ENCODE measurements at regions not wholly inside any gene's neighbourhood (a gene's known extent, or its start where the extent isn't known, plus 50 kb on each side); places are given as distances from the start of the nearest gene placed in this dataset.

GRCh38 chr10:20726381-20726780, 170.7 kb downstream of the NEBL start:
- ATAC-seq, result no peak
- Mint-ChIP-seq H3K4me1 (ENCODE audit: low read depth) (no peaks in the 10 kb centered on the region), H3K4me3 (no peak overlapping the region), H3K36me3 (ENCODE audit: low read depth) (no peaks in the 10 kb centered on the region), H3K27me3 (ENCODE audit: low read depth) (no peaks in the 10 kb centered on the region), H3K27ac (no peak overlapping the region), H3K9me3 (ENCODE audit: insufficient read depth) (peaks cover 16% of the 10 kb centered on the region)
- ChIA-PET CTCF (interaction anchor here (0.6 to 0.8 kb wide), 2 partner anchors 11 to 58 kb away, joined by 3 read pairs; no protein-coding TSS in a partner anchor), POLR2A (no interaction called here)
- no peak for DNase-seq

- DNase-seq, result no peak
- no peak overlapping the region for H3K27ac Mint-ChIP-seq
- CTCF ChIA-PET, result interaction anchor here (1.0 kb wide), 1 partner anchor 11 kb away, joined by 3 read pairs; no protein-coding TSS in a partner anchor
- no peaks in the 10 kb centered on the region for H3K27me3 Mint-ChIP-seq (ENCODE audit: low read depth)
- no peak for ATAC-seq
- H3K4me3 Mint-ChIP-seq, result no peak overlapping the region
- no peaks in the 10 kb centered on the region for H3K9me3 Mint-ChIP-seq (ENCODE audit: insufficient read depth)
- no peaks in the 10 kb centered on the region for H3K36me3 Mint-ChIP-seq (ENCODE audit: low read depth)
- POLR2A ChIA-PET, result no interaction called here
- H3K4me1 Mint-ChIP-seq (ENCODE audit: low read depth), result no peaks in the 10 kb centered on the region
These were observed 182.1 kb downstream of the NEBL start for GRCh38 chr10:20714979-20715378.

- no peak for ATAC-seq
- ChIA-PET POLR2A (no interaction called here), CTCF (interaction anchor here (1.0 kb wide), 1 partner anchor 12 kb away, joined by 3 read pairs; no protein-coding TSS in a partner anchor)
- Mint-ChIP-seq H3K27me3 (ENCODE audit: low read depth) (no peaks in the 10 kb centered on the region), H3K36me3 (ENCODE audit: low read depth) (no peaks in the 10 kb centered on the region), H3K4me1 (ENCODE audit: low read depth) (no peaks in the 10 kb centered on the region), H3K4me3 (no peak overlapping the region), H3K9me3 (ENCODE audit: insufficient read depth) (no peaks in the 10 kb centered on the region), H3K27ac (no peak overlapping the region)
- DNase-seq, result no peak
These were observed 182.6 kb downstream of the NEBL start for GRCh38 chr10:20714518-20714917.

- ChIA-PET POLR2A (no interaction called here), CTCF (no interaction called here)
- no peak for DNase-seq
- ATAC-seq, result no peak
- Mint-ChIP-seq H3K4me3 (no peak overlapping the region), H3K27ac (no peak overlapping the region), H3K4me1 (ENCODE audit: low read depth) (no peaks in the 10 kb centered on the region), H3K9me3 (ENCODE audit: insufficient read depth) (no peaks in the 10 kb centered on the region), H3K27me3 (ENCODE audit: low read depth) (no peaks in the 10 kb centered on the region), H3K36me3 (ENCODE audit: low read depth) (no peaks in the 10 kb centered on the region)
These were observed 183.7 kb downstream of the NEBL start for GRCh38 chr10:20713420-20713819.

- ATAC-seq (no peak), DNase-seq (no peak)
- Mint-ChIP-seq H3K27me3 (ENCODE audit: low read depth) (no peaks in the 10 kb centered on the region), H3K4me1 (ENCODE audit: low read depth) (no peaks in the 10 kb centered on the region), H3K27ac (no peak overlapping the region), H3K36me3 (ENCODE audit: low read depth) (no peaks in the 10 kb centered on the region), H3K9me3 (ENCODE audit: insufficient read depth) (peaks cover 1% of the 10 kb centered on the region), H3K4me3 (no peak overlapping the region)
- ChIA-PET CTCF (no interaction called here), POLR2A (no interaction called here)
These were observed 184.3 kb downstream of the NEBL start for GRCh38 chr10:20712774-20713173.

- Mint-ChIP-seq H3K27ac (no peak overlapping the region), H3K27me3 (ENCODE audit: low read depth) (no peaks in the 10 kb centered on the region), H3K9me3 (ENCODE audit: insufficient read depth) (peaks cover 6% of the 10 kb centered on the region), H3K4me1 (ENCODE audit: low read depth) (no peaks in the 10 kb centered on the region), H3K4me3 (no peak overlapping the region), H3K36me3 (ENCODE audit: low read depth) (no peaks in the 10 kb centered on the region)
- CTCF ChIA-PET, result no interaction called here
- DNase-seq (no peak), ATAC-seq (no peak)
- POLR2A ChIA-PET, result no interaction called here
These were observed 187.4 kb downstream of the NEBL start for GRCh38 chr10:20709708-20710107.

GRCh38 chr10:20708305-20708704, 188.8 kb downstream of the NEBL start:
- CTCF ChIA-PET, result no interaction called here
- H3K27ac Mint-ChIP-seq, result no peak overlapping the region
- POLR2A ChIA-PET, result no interaction called here
- DNase-seq (no peak), ATAC-seq (no peak)
- H3K4me1 Mint-ChIP-seq (ENCODE audit: low read depth), result no peaks in the 10 kb centered on the region
- H3K36me3 Mint-ChIP-seq (ENCODE audit: low read depth), result no peaks in the 10 kb centered on the region
- H3K4me3 Mint-ChIP-seq, result no peak overlapping the region
- peaks cover 10% of the 10 kb centered on the region for H3K9me3 Mint-ChIP-seq (ENCODE audit: insufficient read depth)
- no peaks in the 10 kb centered on the region for H3K27me3 Mint-ChIP-seq (ENCODE audit: low read depth)

GRCh38 chr10:20707251-20707650, 189.9 kb downstream of the NEBL start:
- peaks cover 10% of the 10 kb centered on the region for H3K9me3 Mint-ChIP-seq (ENCODE audit: insufficient read depth)
- ATAC-seq (no peak), DNase-seq (no peak)
- ChIA-PET POLR2A (no interaction called here), CTCF (no interaction called here)
- H3K4me1 Mint-ChIP-seq (ENCODE audit: low read depth), result no peaks in the 10 kb centered on the region
- H3K36me3 Mint-ChIP-seq (ENCODE audit: low read depth), result no peaks in the 10 kb centered on the region
- no peaks in the 10 kb centered on the region for H3K27me3 Mint-ChIP-seq (ENCODE audit: low read depth)
- no peak overlapping the region for H3K27ac Mint-ChIP-seq
- no peak overlapping the region for H3K4me3 Mint-ChIP-seq

- H3K4me1 Mint-ChIP-seq (ENCODE audit: low read depth), result no peaks in the 10 kb centered on the region
- DNase-seq (no peak), ATAC-seq (no peak)
- ChIA-PET CTCF (no interaction called here), POLR2A (no interaction called here)
- peaks cover 4% of the 10 kb centered on the region for H3K9me3 Mint-ChIP-seq (ENCODE audit: insufficient read depth)
- no peak overlapping the region for H3K27ac Mint-ChIP-seq
- no peaks in the 10 kb centered on the region for H3K27me3 Mint-ChIP-seq (ENCODE audit: low read depth)
- H3K4me3 Mint-ChIP-seq, result no peak overlapping the region
- no peaks in the 10 kb centered on the region for H3K36me3 Mint-ChIP-seq (ENCODE audit: low read depth)
These were observed 198.3 kb downstream of the NEBL start for GRCh38 chr10:20698837-20699236.

GRCh38 chr10:20694296-20694695, 202.8 kb downstream of the NEBL start:
- DNase-seq (no peak), ATAC-seq (no peak)
- ChIA-PET CTCF (no interaction called here), POLR2A (no interaction called here)
- Mint-ChIP-seq H3K4me3 (no peak overlapping the region), H3K4me1 (ENCODE audit: low read depth) (no peaks in the 10 kb centered on the region), H3K9me3 (ENCODE audit: insufficient read depth) (no peaks in the 10 kb centered on the region), H3K27me3 (ENCODE audit: low read depth) (no peaks in the 10 kb centered on the region), H3K27ac (no peak overlapping the region), H3K36me3 (ENCODE audit: low read depth) (no peaks in the 10 kb centered on the region)

- ChIA-PET POLR2A (no interaction called here), CTCF (no interaction called here)
- H3K4me3 Mint-ChIP-seq, result no peak overlapping the region
- no peaks in the 10 kb centered on the region for H3K4me1 Mint-ChIP-seq (ENCODE audit: low read depth)
- no peak overlapping the region for H3K27ac Mint-ChIP-seq
- no peaks in the 10 kb centered on the region for H3K36me3 Mint-ChIP-seq (ENCODE audit: low read depth)
- H3K27me3 Mint-ChIP-seq (ENCODE audit: low read depth), result no peaks in the 10 kb centered on the region
- ATAC-seq (no peak), DNase-seq (no peak)
- peaks cover 3% of the 10 kb centered on the region for H3K9me3 Mint-ChIP-seq (ENCODE audit: insufficient read depth)
These were observed 208.1 kb downstream of the NEBL start for GRCh38 chr10:20688797-20689544.

- Mint-ChIP-seq H3K4me3 (no peak overlapping the region), H3K4me1 (ENCODE audit: low read depth) (no peaks in the 10 kb centered on the region), H3K27me3 (ENCODE audit: low read depth) (no peaks in the 10 kb centered on the region), H3K27ac (no peak overlapping the region), H3K36me3 (ENCODE audit: low read depth) (no peaks in the 10 kb centered on the region), H3K9me3 (ENCODE audit: insufficient read depth) (peaks cover 3% of the 10 kb centered on the region)
- ChIA-PET CTCF (no interaction called here), POLR2A (no interaction called here)
- DNase-seq, result no peak
- no peak for ATAC-seq
These were observed 211.0 kb downstream of the NEBL start for GRCh38 chr10:20686015-20686635.

GRCh38 chr10:20685462-20685861, 211.6 kb downstream of the NEBL start:
- ChIA-PET POLR2A (no interaction called here), CTCF (no interaction called here)
- Mint-ChIP-seq H3K4me3 (no peak overlapping the region), H3K36me3 (ENCODE audit: low read depth) (no peaks in the 10 kb centered on the region), H3K27me3 (ENCODE audit: low read depth) (no peaks in the 10 kb centered on the region), H3K27ac (no peak overlapping the region), H3K4me1 (ENCODE audit: low read depth) (no peaks in the 10 kb centered on the region), H3K9me3 (ENCODE audit: insufficient read depth) (peaks cover 3% of the 10 kb centered on the region)
- ATAC-seq (no peak), DNase-seq (no peak)

All from activated CD8-positive, alpha-beta T cell treated with anti-CD3 and anti-CD28 coated beads, Interleukin-2, amount 10 ng/mL, durations not matched to agents 7 days and 5 days (primary cell).